K562 (cell line): ENCODE measurements at regions not wholly inside any gene's neighbourhood (a gene's known extent, or its start where the extent isn't known, plus 50 kb on each side); places are given as distances from the start of the nearest gene placed in this dataset.

ENCODE experiments used
- ATAC-seq: fragments of 200-7000 bp; cut with Tn5 transposase; 3 replicates; pipeline ENCODE4 v1.9.1; 2020; ENCODE audit warnings: moderate library complexity
- BruUV-seq: library from RNA; stranded (reverse); fragments of 400-500 nt; replicated peaks from 2 replicates; lab custom pipeline; 2021; lab: Mats Ljungman, UMichigan
- CTCF ChIA-PET: fragments of 300-600 bp; formaldehyde crosslinking; extraction: SDS; loops from one replicate; lab custom pipeline; 2021; ENCODE audit warnings: low intra/inter-chr PET ratio; lab: Yijun Ruan, JAX
- POLR2A ChIA-PET: fragments of 300-600, 350-650 bp; sonication (Branson Sonifier 250); formaldehyde crosslinking; extraction: SDS; loops from one replicate; lab custom pipeline; 2021; ENCODE audit warnings: antibody characterized with exemption, inconsistent platforms; lab: Yijun Ruan, JAX
- DNase-seq, 4 experiments: peaks; one replicate each; pipeline versions ENCODE4 v3.0.0 to v3.0.0-alpha.2; 2011 to 2018; ENCODE audit warnings: low spot score in 3 of 4, mixed read lengths in 3 of 4; ENCODE audit errors: extremely low read depth in 1 of 4
- FAIRE-seq: peaks from 2 replicates; lab custom pipeline; 2011; peaks lifted over from hg19 to GRCh38; lab: Jason Lieb, UNC
- H2AFZ ChIP-seq: 2 replicates; pipeline ENCODE4 v1.6.0; 2011; ENCODE audit warnings: low read depth, low read length, control low read depth, inconsistent platforms
- H3K27ac ChIP-seq: fragments of 200-600 bp; 3 replicates; pipeline ENCODE4 v1.8.0; 2011; ENCODE audit warnings: low read depth, mild to moderate bottlenecking, control low read depth, inconsistent platforms, low read length, moderate library complexity, mixed read lengths; ENCODE audit errors: extremely low read depth
- H3K27me3 ChIP-seq, 2 experiments: fragments of 300-600 bp in 1 of 2; 2 replicates in 1 of 2; 3 replicates in 1 of 2; pipeline versions ENCODE4 v1.6.0 to v1.8.0; 2011; ENCODE audit warnings: inconsistent platforms in 2 of 2, low read length in 2 of 2, mild to moderate bottlenecking in 1 of 2, mixed read lengths in 1 of 2, moderate library complexity in 1 of 2; ENCODE audit not compliant: control insufficient read depth in 2 of 2, insufficient read depth in 2 of 2
- H3K36me3 ChIP-seq: fragments of 300-600 bp; 3 replicates; pipeline ENCODE4 v1.8.0; 2011; ENCODE audit warnings: mild to moderate bottlenecking, low read length, inconsistent platforms; ENCODE audit not compliant: control insufficient read depth, insufficient read depth
- H3K4me1 ChIP-seq, 2 experiments: fragments of 200-600 bp in 1 of 2; replicated peaks in 1 of 2; 2 replicates in 1 of 2; 3 replicates in 1 of 2; pipeline versions ENCODE4 v1.5.1 to v1.8.0; 2011; ENCODE audit warnings: inconsistent platforms in 2 of 2, low read length in 2 of 2, mild to moderate bottlenecking in 1 of 2, mixed read lengths in 1 of 2, moderate library complexity in 1 of 2; ENCODE audit not compliant: control insufficient read depth in 2 of 2, insufficient read depth in 2 of 2
- H3K4me2 ChIP-seq: 2 replicates; pipeline ENCODE4 v1.6.1; 2011; ENCODE audit warnings: low read length, control low read depth, inconsistent platforms, mixed read lengths; ENCODE audit not compliant: insufficient read depth
- H3K4me3 ChIP-seq: fragments of 200-600 bp; sonication (generic), shearing (Covaris generic); 2 replicates; pipeline ENCODE4 v1.5.1; 2016; ENCODE audit warnings: control low read depth, inconsistent platforms
- H3K79me2 ChIP-seq: fragments of 200-600 bp; 3 replicates; pipeline ENCODE4 v1.8.0; 2011; ENCODE audit warnings: low read length, inconsistent platforms; ENCODE audit not compliant: control insufficient read depth, insufficient read depth
- H3K9ac ChIP-seq, 2 experiments: 2 replicates each; pipeline versions ENCODE4 v1.6.0 to v1.6.1; 2011; ENCODE audit warnings: low read depth in 2 of 2, low read length in 2 of 2, control low read depth in 1 of 2, inconsistent platforms in 1 of 2, mild to moderate bottlenecking in 1 of 2, mixed read lengths in 1 of 2; ENCODE audit not compliant: insufficient read depth in 1 of 2
- H3K9me1 ChIP-seq: one replicate; pipeline ENCODE4 v1.6.0; 2011; ENCODE audit warnings: inconsistent platforms, mild to moderate bottlenecking, low read length, moderate library complexity; ENCODE audit not compliant: control insufficient read depth, insufficient read depth
- H3K9me3 ChIP-seq: replicated peaks from 2 replicates; pipeline ENCODE4 v1.5.1; 2011; ENCODE audit warnings: low read depth, low read length, inconsistent platforms; ENCODE audit not compliant: control insufficient read depth, insufficient read depth
- H4K20me1 ChIP-seq: replicated peaks from 2 replicates; pipeline ENCODE4 v1.6.1; 2011; ENCODE audit warnings: low read length, inconsistent platforms, mixed read lengths; ENCODE audit not compliant: control insufficient read depth, insufficient read depth
- MCM2 ChIP-seq: fragments of 450-650 bp; IDR thresholded peaks from 2 replicates; pipeline ENCODE4 v1.6.1; 2017; ENCODE audit warnings: low read depth, mild to moderate bottlenecking
- NFRKB ChIP-seq: fragments of 450-650 bp; IDR thresholded peaks from 2 replicates; pipeline ENCODE4 v1.6.1; 2016; ENCODE audit warnings: low read depth
- PCBP2 ChIP-seq: fragments of 200-400 bp; formaldehyde crosslinking; IDR thresholded peaks from 2 replicates; pipeline ENCODE4 v1.6.1; 2018; ENCODE audit warnings: low read length, low read depth, mild to moderate bottlenecking, moderate library complexity; ENCODE audit not compliant: poor library complexity, severe bottlenecking
- STAT5A ChIP-seq: IDR thresholded peaks from 2 replicates; pipeline ENCODE4 v1.6.1; 2012; ENCODE audit warnings: low read length, inconsistent platforms, borderline replicate concordance
- TARDBP ChIP-seq: fragments of 450-650 bp; IDR thresholded peaks from 2 replicates; pipeline ENCODE4 v1.6.1; 2016
- TCF15 ChIP-seq: fragments of 250-450 bp; sonication (Bioruptor Pico); IDR thresholded peaks from 2 replicates; pipeline ENCODE4 v1.8.0; 2022; ENCODE audit warnings: moderate library complexity, mild to moderate bottlenecking, inconsistent platforms
- THRA ChIP-seq: fragments of 450-650 bp; IDR thresholded peaks from 2 replicates; pipeline ENCODE4 v1.6.1; 2017; ENCODE audit warnings: mild to moderate bottlenecking, moderate library complexity
- ZBTB17 ChIP-seq: fragments of 450-650 bp; formaldehyde crosslinking; IDR thresholded peaks from 2 replicates; pipeline ENCODE4 v1.4.0; 2020; ENCODE audit warnings: mild to moderate bottlenecking
- ZNF507 ChIP-seq: conservative IDR thresholded peaks from 2 replicates; pipeline ENCODE4 v1.6.1; 2017; ENCODE audit warnings: missing genetic modification characterization, missing compliant biosample characterization
- ZNF589 ChIP-seq: fragments of 200-800 bp; sonication (Bioruptor generic); IDR thresholded peaks from 2 replicates; pipeline ENCODE4 v1.6.1; 2016; ENCODE audit warnings: low read depth, missing genetic modification characterization, missing compliant biosample characterization
- ZNF644 ChIP-seq: fragments of 200-800 bp; sonication (Bioruptor generic); IDR thresholded peaks from 2 replicates; pipeline ENCODE4 v1.6.1; 2016; ENCODE audit warnings: low read depth, missing genetic modification characterization, missing compliant biosample characterization
- ZNF699 ChIP-seq: fragments of 250-450 bp; sonication (Bioruptor Pico); IDR thresholded peaks from 2 replicates; pipeline ENCODE4 v1.8.0; 2021; ENCODE audit warnings: mild to moderate bottlenecking, moderate library complexity; ENCODE audit not compliant: insufficient replicate concordance
- WGBS: fragments of 100-300 bp; shearing (Covaris generic); methylation state at CpG from one replicate; pipeline ENCODE4 v1.1.6; 2016; ENCODE audit warnings: low coverage, mixed read lengths; ENCODE audit not compliant: insufficient coverage; ENCODE audit errors: missing lambda C conversion rate; 5-methylcytosine and 5-hydroxymethylcytosine counted together
- in situ Hi-C: fragments of 300-500 bp; cut with MboI; formaldehyde crosslinking; loops from 4 replicates; pipeline ENCODE4 v1.15.0; 2018; ENCODE audit warnings: inconsistent platforms, mixed read lengths
- intact Hi-C: fragments of 100-400 bp; cut with micrococcal nuclease; formaldehyde crosslinking; loops from 2 replicates; pipeline ENCODE4 v1.14.2; 2022

GRCh38 chr4:13966231-13967195 is 339.0 kb upstream of the BOD1L1 start:
- Histone ChIP-seq H3K27ac (no peak overlapping the region), H4K20me1 (no peaks in the 10 kb centered on the region), H3K9me3 (no peaks in the 10 kb centered on the region), H3K79me2 (no peaks in the 10 kb centered on the region), H3K4me3 (no peak overlapping the region), H3K9me1 (no peaks in the 10 kb centered on the region), H3K4me2 (no peak overlapping the region), H3K36me3 (no peaks in the 10 kb centered on the region), H3K9ac (no peak overlapping the region), H2AFZ (no peak overlapping the region), H3K4me1 (no peaks in the 10 kb centered on the region), H3K27me3 (no peaks in the 10 kb centered on the region)
- intact Hi-C loops: no loop called here
- FAIRE-seq (no peak), DNase-seq (no peak), ATAC-seq (no peak)
- BruUV-seq: no TSS peak
- POLR2A ChIA-PET: no interaction called here
- CTCF ChIA-PET: no interaction called here
- in situ Hi-C loops: no loop called here
- WGBS: 2% methylated on average over 8 of the region's 8 CpGs
- TF ChIP-seq TARDBP: no peak
- TF ChIP-seq STAT5A: no peak
- TF ChIP-seq NFRKB: no peak
- TF ChIP-seq PCBP2: no peak
- no peak for TF ChIP-seq MCM2
- TF ChIP-seq ZBTB17 (CRISPR knock-in tag): no peak
- no peak for TF ChIP-seq ZNF644 (tag)
- no peak for TF ChIP-seq ZNF589 (CRISPR knock-in tag)
- no peak for TF ChIP-seq THRA
- TF ChIP-seq TCF15 (CRISPR knock-in tag): no peak
- no peak for TF ChIP-seq ZNF699 (CRISPR knock-in tag)
- TF ChIP-seq ZNF507 (tag): no peak
